Uterus (tissue), 3 donors: ENCODE measurements at regions not wholly inside any gene's neighbourhood (a gene's known extent, or its start where the extent isn't known, plus 50 kb on each side); places are given as distances from the start of the nearest gene placed in this dataset.

ENCODE experiments used
- DNase-seq, 2 donors: peaks; one replicate each; pipeline ENCODE4 v3.0.0-alpha.2; 2019 to 2020
- H3K27ac ChIP-seq, 2 donors: fragments of 200-600 bp; sonication (generic); 1 replicate in 1 of 2; 2 replicates in 1 of 2; pipeline ENCODE4 v1.5.1; 2016 to 2018
- H3K27me3 ChIP-seq, 2 donors: fragments of 200-600 bp; sonication (generic); one replicate each; pipeline ENCODE4 v1.5.1; 2018 to 2019; ENCODE audit warnings: control low read depth in 1 of 2
- H3K36me3 ChIP-seq, 2 donors: fragments of 200-600 bp; sonication (generic); one replicate each; pipeline ENCODE4 v1.5.1; 2019; ENCODE audit warnings: control low read depth in 1 of 2
- H3K4me1 ChIP-seq, 2 donors: fragments of 200-600 bp; sonication (generic); one replicate each; pipeline ENCODE4 v1.5.1; 2018 to 2019; ENCODE audit warnings: control low read depth in 1 of 2
- H3K4me3 ChIP-seq, 2 donors: fragments of 200-600 bp; sonication (generic); 1 replicate in 1 of 2; 2 replicates in 1 of 2; pipeline ENCODE4 v1.5.1; 2018 to 2019; ENCODE audit warnings: mild to moderate bottlenecking in 1 of 2
- H3K9me3 ChIP-seq, 2 donors: fragments of 200-600 bp; sonication (generic); one replicate each; pipeline ENCODE4 v1.5.1; 2019; ENCODE audit warnings: control low read depth in 1 of 2
- CTCF ChIP-seq, 4 experiments: fragments of 200-600 bp in 2 of 4; fragments of 450-650 bp in 2 of 4; sonication (generic) in 2 of 4; IDR thresholded peaks; one replicate each; pipeline ENCODE4 v1.5.1; 2016 to 2019; ENCODE audit warnings: antibody characterized with exemption in 4 of 4, mild to moderate bottlenecking in 2 of 4, moderate library complexity in 1 of 4
- POLR2A ChIP-seq, 2 donors: fragments of 450-650 bp; IDR thresholded peaks; one replicate each; pipeline ENCODE4 v1.6.1; 2016; ENCODE audit warnings: antibody characterized with exemption in 2 of 2, mild to moderate bottlenecking in 1 of 2, moderate library complexity in 1 of 2
- intact Hi-C: fragments of 100-400 bp; cut with DNase I; formaldehyde crosslinking; loops from one replicate; pipeline ENCODE4 v1.15.1; 2023; ENCODE audit warnings: low total_unique reads
- donor health status: DM: yes; HTN: yes; CAD: no.

GRCh38 chr1:105865546-105865945 lies 1190.9 kb upstream of the PRMT6 start:
- no peaks in the 10 kb centered on the region for H3K27me3 ChIP-seq
- H3K4me1 ChIP-seq = no peaks in the 10 kb centered on the region
- no peaks in the 10 kb centered on the region for H3K36me3 ChIP-seq
- H3K4me3 ChIP-seq = no peak overlapping the region
- TF ChIP-seq POLR2A (IDR thresholded peaks at IDR 0.05) (no peak), CTCF (IDR thresholded peaks at IDR 0.05) (no peak)
- no peak overlapping the region for H3K27ac ChIP-seq
- H3K9me3 ChIP-seq = no peaks in the 10 kb centered on the region
- intact Hi-C loops = no loop called here
- no peak for DNase-seq

GRCh38 chr1:105872817-105873216 lies 1183.7 kb upstream of the PRMT6 start:
- no peak overlapping the region for H3K4me3 ChIP-seq
- H3K27me3 ChIP-seq = no peaks in the 10 kb centered on the region
- no peaks in the 10 kb centered on the region for H3K36me3 ChIP-seq
- H3K27ac ChIP-seq = no peak overlapping the region
- H3K9me3 ChIP-seq = no peaks in the 10 kb centered on the region
- DNase-seq = no peak
- no peaks in the 10 kb centered on the region for H3K4me1 ChIP-seq
- no peak for TF ChIP-seq POLR2A (IDR thresholded peaks at IDR 0.05)
- TF ChIP-seq CTCF (IDR thresholded peaks at IDR 0.05) = no peak
- intact Hi-C loops = no loop called here

GRCh38 chr1:105874621-105875020 lies 1181.9 kb upstream of the PRMT6 start:
- H3K27ac ChIP-seq = no peak overlapping the region
- no peaks in the 10 kb centered on the region for H3K4me1 ChIP-seq
- H3K27me3 ChIP-seq = no peaks in the 10 kb centered on the region
- no peak for DNase-seq
- intact Hi-C loops = no loop called here
- H3K9me3 ChIP-seq = no peaks in the 10 kb centered on the region
- no peak overlapping the region for H3K4me3 ChIP-seq
- TF ChIP-seq CTCF (IDR thresholded peaks at IDR 0.05) = no peak
- TF ChIP-seq POLR2A (IDR thresholded peaks at IDR 0.05) = no peak
- H3K36me3 ChIP-seq = no peaks in the 10 kb centered on the region

GRCh38 chr1:105886309-105886708 lies 1170.2 kb upstream of the PRMT6 start:
- no peaks in the 10 kb centered on the region for H3K27me3 ChIP-seq
- no peaks in the 10 kb centered on the region for H3K4me1 ChIP-seq
- H3K36me3 ChIP-seq = no peaks in the 10 kb centered on the region
- intact Hi-C loops = no loop called here
- DNase-seq = no peak
- no peak overlapping the region for H3K27ac ChIP-seq
- no peak overlapping the region for H3K4me3 ChIP-seq
- TF ChIP-seq CTCF (IDR thresholded peaks at IDR 0.05) (no peak), POLR2A (IDR thresholded peaks at IDR 0.05) (no peak)
- H3K9me3 ChIP-seq = no peaks in the 10 kb centered on the region

GRCh38 chr1:105891308-105891707 lies 1165.2 kb upstream of the PRMT6 start:
- H3K27me3 ChIP-seq = no peaks in the 10 kb centered on the region
- TF ChIP-seq POLR2A (IDR thresholded peaks at IDR 0.05) = no peak
- TF ChIP-seq CTCF (IDR thresholded peaks at IDR 0.05) = no peak
- intact Hi-C loops = no loop called here
- no peak for DNase-seq
- H3K27ac ChIP-seq = no peak overlapping the region
- no peaks in the 10 kb centered on the region for H3K36me3 ChIP-seq
- H3K4me1 ChIP-seq = no peaks in the 10 kb centered on the region
- no peak overlapping the region for H3K4me3 ChIP-seq
- H3K9me3 ChIP-seq = no peaks in the 10 kb centered on the region
